ENCODE measurements at regions not wholly inside any gene's neighbourhood (a gene's known extent, or its start where the extent isn't known, plus 50 kb on each side); places are given as distances from the start of the nearest gene placed in this dataset.

DNA sequence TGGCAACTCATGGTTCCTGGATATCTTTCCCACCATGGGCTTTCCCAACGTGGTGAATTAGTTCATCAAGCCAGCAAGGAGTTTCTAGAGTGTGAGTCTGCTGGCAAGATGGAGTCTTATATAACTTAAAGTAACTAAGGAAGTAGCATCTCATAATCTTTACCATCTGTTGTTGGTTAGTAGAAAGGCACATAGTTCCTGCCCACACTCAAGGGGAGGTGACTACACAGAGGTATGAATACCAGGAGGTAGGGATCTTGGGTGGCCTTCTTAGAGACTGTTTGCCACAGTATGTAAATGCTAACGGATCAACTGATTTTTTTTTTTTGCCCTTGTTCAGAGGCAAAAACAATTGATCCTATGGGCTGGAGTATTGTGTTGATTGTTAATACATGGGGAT lies 446.9 kb downstream of the ATP23 start:
- TF ChIP-seq CTCF (conservative IDR thresholded peaks at IDR 0.05 in 1 of 2, IDR thresholded peaks at IDR 0.05 in 1 of 2; ENCODE audit: extremely low read depth in 1 of 2, insufficient read depth in 1 of 2, low read depth in 1 of 2, low read length in 2 of 2) = no peak
- TF ChIP-seq EZH2 (IDR thresholded peaks at IDR 0.05; ENCODE audit: borderline replicate concordance, low read length) = no peak

Data from mammary epithelial cell (primary cell).